Neural cell (in vitro differentiated cells): ENCODE measurements at regions not wholly inside any gene's neighbourhood (a gene's known extent, or its start where the extent isn't known, plus 50 kb on each side); places are given as distances from the start of the nearest gene placed in this dataset.

Experiments
- CTCF ChIP-seq: fragments of 450-650 bp; IDR thresholded peaks from 2 replicates; pipeline ENCODE4 v1.5.1; 2014; ENCODE audit warnings: antibody characterized with exemption, mild to moderate bottlenecking, moderate library complexity; ENCODE audit not compliant: poor library complexity, severe bottlenecking
- POLR2AphosphoS5 ChIP-seq: IDR thresholded peaks from 2 replicates; pipeline ENCODE4 v1.6.1; 2012
- RAD21 ChIP-seq: fragments of 450-650 bp; conservative IDR thresholded peaks from 2 replicates; pipeline ENCODE4 v1.6.1; 2014; ENCODE audit warnings: antibody characterized with exemption, mild to moderate bottlenecking, moderate library complexity
- REST ChIP-seq: IDR thresholded peaks from 2 replicates; pipeline ENCODE4 v1.6.1; 2012; ENCODE audit warnings: borderline replicate concordance

DNA sequence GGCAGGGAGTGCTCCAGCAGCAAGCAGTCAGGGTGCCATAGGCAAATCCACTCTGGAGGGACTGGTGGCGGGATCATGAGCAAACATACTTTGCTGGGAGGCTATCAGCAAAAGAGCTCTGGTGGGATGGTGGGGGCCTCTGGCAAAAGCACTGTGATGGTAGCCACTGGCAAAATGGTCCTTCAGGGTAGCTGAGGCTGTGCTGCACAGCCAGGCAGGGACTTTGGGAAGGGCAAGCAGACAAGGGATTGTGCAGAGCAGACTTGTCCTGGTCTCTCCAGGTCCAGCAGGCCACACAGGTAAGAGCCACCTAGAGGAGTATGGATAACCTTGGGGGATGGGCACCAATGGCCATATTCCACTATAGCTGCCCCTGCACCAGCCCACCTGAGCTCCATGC lies 129.4 kb upstream of the OTOS start:
- TF ChIP-seq RAD21 (no peak), POLR2AphosphoS5 (no peak), CTCF (no peak), REST (no peak)
